GM21447 (cell line): ENCODE measurements at regions not wholly inside any gene's neighbourhood (a gene's known extent, or its start where the extent isn't known, plus 50 kb on each side); places are given as distances from the start of the nearest gene placed in this dataset.

Experiments
- ATAC-seq: cut with Tn5 transposase; IDR thresholded peaks from one replicate; pipeline ENCODE4 v1.9.1; 2021; ENCODE audit not compliant: unreplicated experiment

- ATAC-seq: no peak
Measured at GRCh38 chr7:47148536-47149207, 433.2 kb downstream of the TNS3 start.

DNA sequence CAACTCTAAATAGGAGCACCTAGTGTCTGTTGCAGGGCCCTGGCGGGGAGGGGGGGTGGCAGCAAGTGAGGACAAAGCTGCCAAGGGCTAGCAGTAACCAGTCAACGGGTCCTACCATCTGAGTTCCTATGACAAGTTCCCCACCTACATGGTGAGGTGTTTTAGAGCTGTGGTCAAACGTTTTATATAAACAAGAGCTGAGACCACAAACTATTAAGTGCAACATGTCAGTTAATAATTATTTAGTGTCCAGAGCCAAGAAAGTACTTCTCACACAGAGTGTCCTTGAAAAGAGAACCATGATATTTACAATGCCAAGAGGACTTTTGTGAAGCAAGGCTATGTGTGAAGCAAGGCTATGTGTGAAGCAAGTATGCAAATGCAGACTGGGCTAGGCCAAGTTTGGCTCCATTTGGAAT lies 434.7 kb downstream of the TNS3 start:
- no peak for ATAC-seq

GRCh38 chr7:47145982-47146381 lies 435.9 kb downstream of the TNS3 start:
- ATAC-seq: no peak

GRCh38 chr7:47145186-47145725 lies 436.7 kb downstream of the TNS3 start:
- ATAC-seq: no peak

- no peak for ATAC-seq
Measured at GRCh38 chr7:47143339-47143738, 438.6 kb downstream of the TNS3 start.

- no peak for ATAC-seq
Measured at GRCh38 chr7:47142867-47143175, 439.1 kb downstream of the TNS3 start.

GRCh38 chr7:47142169-47142866 lies 439.6 kb downstream of the TNS3 start:
- no peak for ATAC-seq

- ATAC-seq: no peak
Measured at GRCh38 chr7:47132471-47132870, 449.4 kb downstream of the TNS3 start.

DNA sequence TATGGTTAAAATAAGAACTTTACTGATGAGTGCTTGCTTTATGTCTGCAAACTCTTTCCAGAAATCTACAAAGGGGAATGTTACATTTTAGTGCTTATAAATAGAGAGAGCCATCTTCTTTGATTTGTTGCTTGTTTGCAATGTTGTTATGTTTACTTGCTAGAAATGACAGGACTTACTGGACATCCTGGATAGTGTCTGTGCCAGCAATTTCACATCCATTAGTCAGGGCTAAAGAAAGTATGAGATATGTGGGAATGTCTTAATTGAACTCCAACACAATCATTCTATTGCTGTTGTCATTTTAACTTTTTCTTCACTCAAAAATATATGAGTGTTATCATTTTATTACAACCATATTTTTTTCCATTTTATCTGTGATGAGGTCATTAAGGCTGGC lies 453.2 kb downstream of the TNS3 start:
- ATAC-seq: no peak

- ATAC-seq: no peak
Measured at GRCh38 chr7:47125529-47125928, 456.4 kb downstream of the TNS3 start.

DNA sequence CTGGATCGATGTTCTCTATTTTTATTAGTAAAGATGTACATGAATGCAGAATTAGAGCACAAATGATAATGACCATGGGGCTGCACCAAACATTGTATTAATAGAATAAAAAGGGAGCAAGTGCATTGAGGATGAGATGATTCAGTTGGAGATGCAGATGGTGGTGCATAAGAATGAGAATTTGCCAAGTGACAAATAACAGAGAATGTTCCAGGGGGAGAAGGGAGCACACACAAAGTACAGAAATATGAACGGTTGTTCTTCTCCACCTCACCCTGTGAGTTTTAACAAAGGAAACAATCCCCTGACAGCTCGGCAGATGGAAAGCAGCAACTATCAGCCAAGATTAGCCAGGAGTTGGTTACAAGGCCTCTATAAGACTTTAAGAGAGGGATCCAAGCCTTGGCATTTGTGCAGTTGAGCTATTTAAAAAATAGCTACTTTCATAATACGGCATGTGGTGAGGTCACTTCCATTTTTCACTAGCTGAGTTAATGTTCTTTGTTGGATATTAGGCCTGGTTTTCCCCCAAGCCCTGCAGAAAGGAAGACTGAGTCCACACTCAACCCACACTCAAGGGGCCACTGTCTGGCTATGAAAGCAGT lies 462.5 kb downstream of the TNS3 start:
- ATAC-seq: no peak

DNA sequence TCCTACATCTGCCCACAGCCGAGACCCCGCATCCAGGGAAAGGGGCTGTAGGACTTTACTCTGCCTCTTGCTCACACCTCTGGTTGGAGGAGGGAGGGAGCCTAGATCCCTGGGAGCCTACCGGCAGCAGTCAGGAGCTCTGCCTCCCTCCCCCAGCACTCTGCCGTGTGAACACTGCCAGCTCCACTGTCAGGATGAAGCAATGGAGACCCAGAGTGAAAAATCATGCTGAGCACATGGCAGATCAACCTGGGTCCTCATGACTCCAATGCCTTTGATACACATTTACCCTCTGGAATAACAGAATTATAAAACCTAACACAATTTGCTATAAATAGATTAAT lies 477.7 kb downstream of the TNS3 start:
- ATAC-seq: no peak

GRCh38 chr7:47103498-47104205 lies 478.3 kb downstream of the TNS3 start:
- no peak for ATAC-seq

GRCh38 chr7:47102331-47102841 lies 479.5 kb downstream of the TNS3 start:
- ATAC-seq: no peak

DNA sequence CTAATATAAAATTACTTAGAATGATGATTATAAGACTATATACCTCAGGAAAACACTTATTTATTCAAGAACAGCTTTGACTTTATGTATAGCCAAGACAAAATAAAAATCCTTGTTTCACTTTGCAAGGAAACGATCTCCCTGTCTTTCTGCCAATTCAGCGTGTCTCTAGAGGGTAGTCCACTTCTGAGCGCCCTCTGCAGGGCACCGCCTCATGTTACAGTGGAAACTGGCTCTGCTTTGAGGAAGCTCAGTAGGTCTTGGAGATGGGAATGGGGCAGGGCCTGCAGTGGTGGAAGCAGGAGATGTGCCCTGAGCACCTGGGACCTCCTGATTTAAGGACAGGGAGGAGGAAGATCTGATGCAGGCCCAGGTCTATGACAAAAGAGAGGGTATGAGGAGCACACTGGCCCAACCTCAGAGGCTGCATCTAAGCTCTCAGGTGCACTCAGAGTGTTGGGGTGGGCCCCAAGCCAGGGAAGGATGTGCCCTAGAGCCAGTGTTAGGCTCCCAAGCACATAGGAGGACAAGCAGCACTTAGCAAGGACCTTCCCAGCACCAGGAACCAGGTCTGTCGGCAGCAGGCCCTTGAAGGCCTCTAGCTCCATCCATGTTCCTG lies 481.0 kb downstream of the TNS3 start:
- no peak for ATAC-seq

GRCh38 chr7:47100148-47100816 lies 481.6 kb downstream of the TNS3 start:
- no peak for ATAC-seq

DNA sequence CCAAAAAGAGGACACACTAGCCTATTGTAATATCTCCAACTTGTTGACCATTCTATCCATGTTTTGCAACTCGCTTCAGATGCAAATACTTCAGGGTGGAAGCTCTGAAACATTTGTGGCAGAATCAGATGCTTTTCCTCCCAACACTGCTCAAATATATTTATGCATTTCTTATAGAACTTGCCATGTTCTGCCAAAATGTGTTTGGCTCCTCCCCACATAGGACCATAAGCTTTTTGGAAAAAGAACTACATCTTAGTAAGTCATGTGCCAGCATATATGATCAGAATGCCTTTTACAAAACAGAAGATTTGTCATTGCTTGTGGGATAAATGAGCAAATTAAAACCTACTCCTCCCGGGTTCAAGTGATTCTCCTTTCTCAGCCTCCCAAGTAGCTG lies 484.5 kb downstream of the TNS3 start:
- no peak for ATAC-seq

- ATAC-seq: no peak
Measured at GRCh38 chr7:47095946-47096345, 486.0 kb downstream of the TNS3 start.

GRCh38 chr7:47094462-47094861 lies 487.4 kb downstream of the TNS3 start:
- ATAC-seq: no peak
